Nephron progenitor cell (in vitro differentiated cells): ENCODE measurements at regions not wholly inside any gene's neighbourhood (a gene's known extent, or its start where the extent isn't known, plus 50 kb on each side); places are given as distances from the start of the nearest gene placed in this dataset.
A peak's percentile ranks its signal among the peaks of the same experiment; 100 is the strongest.

Source experiments
- DNase-seq: peaks from one replicate; pipeline ENCODE4 v3.0.0; 2021
- H3K27ac Mint-ChIP-seq: 2 replicates; pipeline ENCODE4 v1.8.0; 2021; ENCODE audit warnings: mild to moderate bottlenecking, moderate library complexity, mixed read lengths
- H3K27me3 Mint-ChIP-seq: 2 replicates; pipeline ENCODE4 v1.8.0; 2021; ENCODE audit warnings: mild to moderate bottlenecking, low read depth, mixed read lengths; ENCODE audit not compliant: poor library complexity
- H3K36me3 Mint-ChIP-seq: 2 replicates; pipeline ENCODE4 v1.8.0; 2021; ENCODE audit warnings: low read depth, mixed read lengths
- H3K4me1 Mint-ChIP-seq: 2 replicates; pipeline ENCODE4 v1.8.0; 2021; ENCODE audit warnings: mixed read lengths
- H3K4me3 Mint-ChIP-seq: 2 replicates; pipeline ENCODE4 v1.8.0; 2021; ENCODE audit warnings: mild to moderate bottlenecking, moderate library complexity, mixed read lengths
- H3K9me3 Mint-ChIP-seq: 2 replicates; pipeline ENCODE4 v1.8.0; 2021; ENCODE audit warnings: mild to moderate bottlenecking, moderate library complexity, mixed read lengths
- CTCF ChIP-seq: fragments of 200-600 bp; sonication (generic); IDR thresholded peaks from 2 replicates; pipeline ENCODE4 v1.5.0; 2021; ENCODE audit warnings: antibody characterized with exemption

DNA sequence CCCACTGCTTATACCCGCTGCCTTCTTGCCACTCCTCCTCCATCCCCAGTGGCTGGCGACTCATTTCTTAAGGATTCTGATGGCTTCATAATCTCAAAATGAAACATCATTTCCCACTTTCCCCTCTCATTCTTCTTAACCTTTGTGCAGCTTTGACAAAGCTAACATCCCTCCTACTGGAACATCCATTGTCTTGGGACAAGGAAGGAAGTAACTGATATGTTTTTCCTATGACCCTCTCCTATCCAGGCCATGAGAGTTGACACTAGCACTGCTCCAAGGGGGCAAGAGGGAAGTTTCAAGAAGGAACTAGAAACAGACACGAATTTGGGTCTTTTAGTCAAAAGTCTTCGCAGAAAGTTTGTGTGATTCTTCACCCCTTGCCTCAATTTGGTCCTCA, 71.7 kb upstream of the SNX2 start:
- Mint-ChIP-seq H3K27ac (no peak overlapping the region), H3K9me3 (no peaks in the 10 kb centered on the region), H3K27me3 (no peaks in the 10 kb centered on the region), H3K4me3 (no peak overlapping the region), H3K4me1 (no peaks in the 10 kb centered on the region), H3K36me3 (no peaks in the 10 kb centered on the region)
- no peak for TF ChIP-seq CTCF
- no peak for DNase-seq

DNA sequence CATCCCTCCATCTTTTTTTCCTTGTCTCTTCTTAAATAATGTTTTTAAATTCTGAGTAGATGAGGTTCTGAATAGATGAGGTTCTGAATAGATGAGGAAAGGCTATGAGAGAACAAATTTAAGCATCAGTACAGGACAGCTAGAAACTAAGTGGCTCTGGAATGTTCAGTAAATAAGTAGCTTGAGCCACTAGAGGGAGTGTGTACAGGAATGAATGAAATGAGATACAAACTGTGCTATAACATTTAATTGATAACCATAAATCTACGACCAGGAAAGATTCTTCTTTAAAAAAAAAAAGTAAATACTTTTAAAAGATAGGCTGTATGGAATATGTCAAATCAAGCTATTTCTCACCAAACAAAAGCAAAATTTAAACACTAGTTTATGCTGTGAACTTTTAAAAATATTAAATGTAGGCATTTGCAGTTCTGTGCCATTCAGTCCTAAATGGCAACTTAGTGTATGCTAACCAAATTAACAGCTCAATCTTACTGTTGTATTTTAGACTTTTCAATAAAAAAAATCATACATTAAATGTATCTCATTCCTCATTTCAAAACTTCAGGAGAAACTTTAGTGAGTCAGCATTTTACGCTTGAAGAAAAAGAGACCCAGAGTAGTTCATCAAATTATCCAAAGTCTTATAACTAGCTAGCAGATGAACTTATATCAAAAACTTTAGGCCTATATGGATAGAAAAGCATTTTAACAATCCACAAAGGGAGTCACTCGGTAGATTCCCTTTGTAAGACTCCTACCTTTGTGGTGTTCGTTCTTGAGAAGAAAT, 70.4 kb upstream of the SNX2 start:
- Mint-ChIP-seq H3K27me3 (no peaks in the 10 kb centered on the region), H3K27ac (no peak overlapping the region), H3K36me3 (no peaks in the 10 kb centered on the region), H3K4me1 (no peaks in the 10 kb centered on the region), H3K9me3 (no peaks in the 10 kb centered on the region), H3K4me3 (no peak overlapping the region)
- TF ChIP-seq CTCF: peak; percentile 52
- no peak for DNase-seq

- Mint-ChIP-seq H3K4me3 (no peak overlapping the region), H3K27me3 (no peaks in the 10 kb centered on the region), H3K9me3 (no peaks in the 10 kb centered on the region), H3K27ac (no peak overlapping the region), H3K4me1 (no peaks in the 10 kb centered on the region), H3K36me3 (no peaks in the 10 kb centered on the region)
- no peak for DNase-seq
- no peak for TF ChIP-seq CTCF
Measured at GRCh38 chr5:122705851-122706250, 69.0 kb upstream of the SNX2 start.

- no peak for DNase-seq
- Mint-ChIP-seq H3K4me3 (no peak overlapping the region), H3K27me3 (no peaks in the 10 kb centered on the region), H3K27ac (no peak overlapping the region), H3K4me1 (no peaks in the 10 kb centered on the region), H3K9me3 (no peaks in the 10 kb centered on the region), H3K36me3 (no peaks in the 10 kb centered on the region)
- TF ChIP-seq CTCF: no peak
Measured at GRCh38 chr5:122707796-122708195, 67.1 kb upstream of the SNX2 start.

DNA sequence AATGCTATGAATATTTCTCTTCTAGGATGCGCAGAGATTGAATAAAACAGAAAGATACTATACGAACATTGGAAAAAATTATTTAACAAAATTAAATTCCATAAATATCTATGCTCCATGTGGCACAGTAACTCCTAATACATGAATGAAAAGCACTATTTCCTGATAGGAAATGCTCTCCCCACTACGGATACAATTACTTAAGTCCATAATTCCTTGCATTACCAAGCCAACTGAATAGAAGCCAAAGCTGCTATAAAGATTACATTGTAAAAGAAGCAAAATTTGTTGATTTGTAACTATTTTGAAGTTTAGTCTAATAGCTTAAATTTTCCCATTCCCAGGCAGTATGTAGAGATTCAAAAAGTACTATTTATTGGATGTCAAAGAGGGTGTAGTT, 61.8 kb upstream of the SNX2 start:
- H3K36me3 Mint-ChIP-seq: no peaks in the 10 kb centered on the region
- H3K9me3 Mint-ChIP-seq: no peaks in the 10 kb centered on the region
- no peak for DNase-seq
- no peaks in the 10 kb centered on the region for H3K4me1 Mint-ChIP-seq
- no peak overlapping the region for H3K27ac Mint-ChIP-seq
- H3K27me3 Mint-ChIP-seq: peaks cover 6% of the 10 kb centered on the region
- no peak overlapping the region for H3K4me3 Mint-ChIP-seq
- TF ChIP-seq CTCF: no peak

GRCh38 chr5:122715095-122715494, 59.8 kb upstream of the SNX2 start:
- Mint-ChIP-seq H3K9me3 (no peaks in the 10 kb centered on the region), H3K36me3 (no peaks in the 10 kb centered on the region), H3K4me1 (no peaks in the 10 kb centered on the region), H3K27me3 (peaks cover 10% of the 10 kb centered on the region), H3K4me3 (no peak overlapping the region), H3K27ac (no peak overlapping the region)
- TF ChIP-seq CTCF: no peak
- no peak for DNase-seq
